HG03460 (cell line): ENCODE measurements at regions not wholly inside any gene's neighbourhood (a gene's known extent, or its start where the extent isn't known, plus 50 kb on each side); places are given as distances from the start of the nearest gene placed in this dataset.
"Not testable (repeated sequence)": the region's sequence is repeated elsewhere in the genome, so short reads cannot be mapped to it uniquely, and the experiment has no call there.

Experiments
- ATAC-seq: cut with Tn5 transposase; IDR thresholded peaks from one replicate; pipeline ENCODE4 v1.9.1; 2021; ENCODE audit not compliant: unreplicated experiment

DNA sequence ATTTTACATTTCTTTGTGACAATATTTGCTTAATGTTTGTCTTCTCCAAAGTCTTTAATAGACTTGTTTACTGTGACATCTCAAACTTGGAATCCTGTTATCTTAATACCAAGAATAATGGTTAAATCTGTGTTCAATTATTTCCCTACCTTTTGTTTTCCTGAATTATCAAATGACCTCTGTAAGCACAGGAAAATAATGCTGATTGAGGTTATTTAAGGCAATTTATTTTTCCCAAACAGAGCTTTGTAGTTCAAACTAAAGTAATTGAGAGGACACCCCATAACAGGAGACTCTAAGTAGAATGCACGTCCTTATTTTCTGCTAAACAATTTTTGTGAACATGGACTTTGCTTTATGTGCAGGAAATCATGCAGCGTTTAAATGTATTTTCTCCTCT lies 195.0 kb downstream of the BTBD3 start:
- no peak for ATAC-seq

DNA sequence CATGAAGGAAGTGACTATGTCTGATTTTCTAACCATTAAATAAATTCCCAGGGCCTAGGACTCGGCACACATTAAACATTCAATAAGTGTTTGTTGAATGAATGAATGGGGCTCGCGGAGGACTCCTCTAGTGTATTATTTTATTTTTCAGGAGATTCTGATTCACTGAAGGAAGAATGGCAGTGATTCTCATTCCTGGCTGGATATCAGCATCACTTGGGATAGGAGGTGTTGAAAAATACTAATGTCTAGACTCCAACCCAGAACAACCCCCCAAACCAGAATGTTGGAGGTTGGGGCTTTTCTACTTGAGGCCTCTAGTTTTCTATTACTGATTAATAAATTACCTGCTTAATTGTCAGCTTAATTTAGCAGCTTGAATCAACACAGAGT lies 195.4 kb downstream of the BTBD3 start:
- ATAC-seq: no peak

DNA sequence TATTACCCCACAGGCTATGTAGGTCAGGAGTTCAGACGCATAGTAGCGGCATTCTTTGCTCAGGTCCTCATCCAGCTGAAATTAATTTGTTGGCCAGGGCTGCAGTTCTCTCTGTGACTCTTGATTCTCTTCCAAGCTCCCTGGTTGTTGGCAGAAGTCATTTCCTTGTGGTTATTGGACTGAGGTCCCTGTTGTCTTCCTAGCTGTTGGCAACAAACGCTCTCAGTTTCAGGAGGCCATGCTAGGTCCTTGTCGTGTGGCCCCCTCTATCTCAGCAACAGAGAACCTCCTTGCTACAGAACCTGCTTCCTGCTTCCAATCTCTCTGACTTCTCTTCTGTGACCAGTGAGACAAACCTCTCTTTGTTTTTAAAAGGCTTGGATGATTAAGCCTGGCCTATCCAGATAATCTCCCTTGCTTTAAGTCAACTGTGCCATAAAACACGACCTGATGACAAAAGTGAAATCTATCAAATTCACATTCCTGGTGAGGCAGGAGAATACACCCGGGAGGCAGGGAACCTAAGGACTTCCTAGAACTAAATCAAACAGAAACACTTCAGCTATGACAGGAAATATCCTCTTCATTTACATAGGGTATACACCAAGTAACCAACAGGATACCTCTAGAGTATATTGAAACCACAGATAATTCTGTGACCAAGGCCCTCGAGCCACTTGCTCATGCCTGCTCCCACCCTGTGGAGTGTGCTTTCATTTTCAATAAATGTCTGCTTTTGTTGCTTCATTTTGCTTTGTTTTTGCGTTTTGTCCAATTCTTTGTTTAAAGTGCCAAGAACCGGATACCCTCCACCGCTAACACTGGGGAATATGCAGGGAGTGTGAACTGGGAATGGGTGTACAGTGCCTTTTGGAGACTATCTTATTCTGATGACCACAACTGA lies 196.0 kb downstream of the BTBD3 start:
- no peak for ATAC-seq

DNA sequence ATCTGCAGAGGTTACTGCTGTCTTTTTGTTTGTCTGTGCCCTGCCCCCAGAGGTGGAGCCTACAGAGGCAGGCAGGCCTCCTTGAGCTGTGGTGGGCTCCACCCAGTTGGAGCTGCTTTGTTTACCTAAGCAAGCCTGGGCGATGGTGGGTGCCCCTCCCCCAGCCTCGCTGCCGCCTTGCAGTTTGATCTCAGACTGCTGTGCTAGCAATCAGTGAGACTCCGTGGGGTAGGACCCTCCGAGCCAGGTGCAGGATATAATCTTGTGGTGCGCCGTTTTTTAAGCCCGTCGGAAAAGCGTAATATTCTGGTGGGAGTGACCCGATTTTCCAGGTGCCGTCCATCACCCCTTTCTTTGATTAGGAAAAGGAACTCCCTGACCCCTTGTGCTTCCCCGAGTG lies 211.4 kb downstream of the BTBD3 start:
- not testable (repeated sequence) for ATAC-seq

DNA sequence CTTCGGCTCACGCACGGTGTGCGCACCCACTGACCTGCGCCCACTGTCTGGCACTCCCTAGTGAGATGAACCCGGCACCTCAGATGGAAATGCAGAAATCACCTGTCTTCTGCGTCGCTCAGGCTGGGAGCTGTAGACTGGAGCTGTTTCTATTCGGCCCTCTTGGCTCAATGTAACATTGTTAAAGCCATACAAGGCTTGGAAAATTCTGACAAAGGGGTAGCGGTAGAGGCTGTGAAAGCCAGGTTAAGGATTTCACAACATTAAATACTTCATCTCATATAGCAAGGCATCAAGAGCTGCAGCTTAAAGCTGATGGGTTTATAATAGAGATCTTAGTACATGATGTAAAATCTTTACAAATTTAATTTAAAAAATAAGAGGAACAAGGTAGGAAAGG lies 211.8 kb downstream of the BTBD3 start:
- not testable (repeated sequence) for ATAC-seq

DNA sequence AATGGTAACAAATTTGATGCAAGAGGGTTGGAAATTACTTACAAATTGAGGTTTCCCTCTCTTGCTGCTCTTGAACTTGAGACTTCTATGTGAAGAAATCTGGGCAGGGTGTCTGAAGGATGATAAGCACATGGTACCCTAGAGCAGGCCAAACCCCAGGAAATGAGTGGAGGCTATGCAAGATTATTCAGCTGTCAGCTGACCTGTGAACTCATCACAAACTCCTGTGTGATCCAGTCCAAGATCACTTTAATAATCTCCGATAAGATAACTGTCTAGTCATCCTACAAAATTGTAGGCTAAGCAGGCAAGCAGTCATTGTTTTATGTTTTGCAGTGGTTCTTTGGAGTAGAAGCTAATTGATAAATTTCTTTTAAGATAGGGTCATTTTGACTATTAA lies 213.1 kb downstream of the BTBD3 start:
- no peak for ATAC-seq

DNA sequence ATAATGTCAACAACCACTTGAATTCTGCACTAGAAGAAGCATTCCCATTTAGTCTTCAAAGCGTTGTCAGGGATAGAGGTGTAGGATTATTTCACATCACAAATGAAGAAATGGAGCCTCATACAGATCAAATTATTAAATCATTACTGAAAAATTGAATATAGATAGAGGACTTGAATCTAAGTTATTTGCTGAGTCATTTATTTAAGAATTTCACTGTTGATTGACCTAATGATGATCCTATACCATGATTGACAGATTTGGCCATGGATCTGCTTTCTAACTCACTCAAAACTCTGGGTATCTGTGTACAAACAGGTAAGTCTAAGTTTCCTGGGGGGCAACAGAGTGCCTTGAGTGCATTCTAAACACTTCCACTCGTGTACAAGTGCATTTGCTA lies 215.9 kb downstream of the BTBD3 start:
- no peak for ATAC-seq

DNA sequence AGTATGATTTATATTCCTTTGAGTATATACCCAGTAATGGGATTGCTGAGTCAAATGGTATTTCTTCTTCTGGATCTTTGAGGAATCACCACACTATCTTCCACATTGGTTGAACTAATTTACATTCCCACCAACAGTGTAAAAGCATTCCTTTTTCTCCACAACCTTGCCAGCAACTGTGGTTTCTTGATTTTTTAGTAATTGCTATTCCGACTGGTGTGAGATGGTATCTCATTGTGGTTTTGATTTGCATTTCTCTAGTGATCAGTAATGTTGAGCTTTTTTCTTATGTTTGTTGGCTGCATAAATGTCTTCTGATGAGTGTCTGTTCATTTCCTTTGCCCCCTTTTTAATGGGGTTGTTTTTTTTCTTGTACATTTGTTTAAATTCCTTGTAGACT lies 228.3 kb downstream of the BTBD3 start:
- not testable (repeated sequence) for ATAC-seq

DNA sequence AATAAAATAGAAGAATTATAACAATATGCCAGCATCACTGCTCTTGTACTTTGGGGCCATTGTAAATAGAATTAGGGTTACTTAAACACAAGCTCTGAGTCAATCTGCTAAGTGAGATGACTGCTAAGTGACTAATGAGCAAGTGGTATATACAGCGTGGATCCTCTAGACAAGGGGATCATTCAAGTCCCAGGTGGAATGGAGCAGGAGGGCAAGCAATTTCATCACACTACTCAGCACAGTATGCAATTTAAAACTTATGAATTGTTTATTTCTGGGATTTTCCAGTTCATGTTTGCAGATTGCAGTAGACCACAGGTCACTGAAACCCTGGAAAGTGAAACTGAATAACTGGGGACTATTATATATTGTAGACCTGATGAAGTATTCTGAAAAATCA lies 235.3 kb downstream of the BTBD3 start:
- ATAC-seq: no peak

DNA sequence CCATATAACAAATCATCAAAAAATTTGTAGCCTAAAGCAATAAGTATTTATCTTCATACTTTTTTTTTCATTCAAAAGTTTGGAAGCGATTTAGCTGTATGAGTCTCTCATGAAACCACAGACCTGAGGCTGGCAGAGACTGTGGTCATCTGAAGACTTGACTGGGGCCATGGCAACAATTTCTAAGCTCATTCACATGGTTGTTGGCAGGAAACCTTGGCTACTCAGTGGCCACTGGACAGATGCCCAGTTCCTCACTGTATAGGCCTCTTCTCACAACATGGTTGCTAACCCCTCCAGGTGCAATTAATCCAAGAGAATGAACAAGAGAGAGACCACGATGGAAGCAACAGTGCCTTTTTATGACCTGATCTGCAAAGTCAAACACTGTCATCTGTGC lies 235.9 kb downstream of the BTBD3 start:
- no peak for ATAC-seq

DNA sequence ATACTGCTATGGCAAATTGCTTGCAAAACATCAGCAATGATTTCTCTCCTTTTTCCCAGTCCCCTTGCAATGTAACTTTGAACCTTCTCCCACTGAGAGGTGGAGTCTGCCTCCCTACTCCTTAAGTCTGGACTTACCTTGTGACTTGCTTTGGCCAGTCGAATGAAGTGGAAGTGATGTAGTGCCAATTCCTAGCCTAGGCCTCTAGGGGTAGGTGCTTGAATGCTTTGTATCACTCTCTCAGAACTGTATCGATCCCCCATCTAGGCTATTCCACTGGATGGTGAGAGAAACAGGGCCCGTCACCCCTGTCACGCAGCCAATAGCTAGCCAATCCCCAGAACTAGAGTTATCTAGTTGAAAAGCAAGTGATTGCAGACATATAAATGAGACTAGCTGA lies 238.6 kb downstream of the BTBD3 start:
- no peak for ATAC-seq

DNA sequence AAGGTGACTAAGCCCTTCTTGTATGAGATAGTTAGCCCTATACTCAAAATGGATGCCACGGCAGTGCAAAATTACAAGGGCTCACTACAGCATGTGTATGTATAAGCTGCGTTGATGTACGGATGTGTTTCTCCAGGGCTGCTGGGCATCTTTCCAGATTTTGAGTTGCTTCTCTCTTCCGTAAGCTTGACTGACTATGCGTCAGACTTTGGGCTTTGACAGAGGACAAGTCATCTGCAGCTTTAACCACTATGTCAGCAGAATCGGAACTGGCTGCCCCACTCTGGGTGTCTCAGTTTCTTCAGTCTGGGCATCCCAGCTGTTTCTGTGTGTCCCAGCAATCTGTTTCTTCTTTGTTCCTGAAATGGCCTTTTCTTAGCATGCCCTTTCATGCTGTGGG lies 241.6 kb downstream of the BTBD3 start:
- ATAC-seq: no peak

DNA sequence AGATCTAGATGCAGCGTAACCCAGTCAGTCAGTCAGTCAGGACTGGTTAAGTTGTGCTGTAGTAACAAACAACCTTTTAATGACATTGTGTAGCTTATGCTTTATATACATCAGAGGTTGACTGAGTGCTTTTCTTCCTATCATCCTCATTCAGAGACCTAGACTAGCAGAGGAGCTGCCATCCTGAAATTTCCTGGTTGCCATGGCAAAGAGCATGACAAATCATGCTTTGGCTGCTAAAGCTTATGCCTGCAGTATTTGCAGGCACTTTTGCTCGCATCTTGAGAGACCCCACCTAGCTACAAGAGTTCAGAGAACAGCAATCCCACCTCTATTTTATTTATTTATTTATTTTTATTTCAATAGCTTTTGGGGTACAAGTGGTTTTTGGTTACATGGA lies 244.0 kb downstream of the BTBD3 start:
- no peak for ATAC-seq

DNA sequence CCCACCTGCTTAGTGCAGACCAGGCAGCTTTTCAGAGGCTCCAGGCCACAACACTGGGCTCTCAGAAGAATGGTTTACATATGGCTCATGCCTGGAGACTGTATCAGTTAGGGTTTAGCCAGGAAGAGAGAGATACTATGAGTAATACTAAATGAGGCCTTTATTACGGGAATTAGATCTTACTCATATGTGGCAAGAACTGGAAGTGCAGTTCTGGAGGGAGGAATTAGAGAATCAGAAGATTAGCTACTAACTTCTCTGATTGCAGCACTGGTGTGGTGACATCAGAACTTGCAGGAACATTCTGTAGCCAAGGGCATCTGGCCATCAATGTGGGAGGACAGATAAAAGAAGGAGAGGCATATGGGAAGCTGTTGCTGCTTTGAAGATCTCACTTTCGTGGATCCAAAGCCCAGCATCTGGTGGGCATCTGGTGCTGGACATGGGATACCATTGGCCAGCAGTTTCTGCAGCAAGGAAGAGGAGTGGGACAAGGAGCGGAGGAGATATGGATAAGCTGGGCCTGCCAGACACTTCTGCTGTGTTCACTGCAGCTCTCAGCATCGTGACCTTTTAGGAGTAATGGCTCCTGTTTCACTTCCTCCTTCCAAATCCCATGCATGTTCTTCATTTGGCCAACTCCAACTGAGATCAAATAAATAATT lies 248.5 kb downstream of the BTBD3 start:
- ATAC-seq: no peak

DNA sequence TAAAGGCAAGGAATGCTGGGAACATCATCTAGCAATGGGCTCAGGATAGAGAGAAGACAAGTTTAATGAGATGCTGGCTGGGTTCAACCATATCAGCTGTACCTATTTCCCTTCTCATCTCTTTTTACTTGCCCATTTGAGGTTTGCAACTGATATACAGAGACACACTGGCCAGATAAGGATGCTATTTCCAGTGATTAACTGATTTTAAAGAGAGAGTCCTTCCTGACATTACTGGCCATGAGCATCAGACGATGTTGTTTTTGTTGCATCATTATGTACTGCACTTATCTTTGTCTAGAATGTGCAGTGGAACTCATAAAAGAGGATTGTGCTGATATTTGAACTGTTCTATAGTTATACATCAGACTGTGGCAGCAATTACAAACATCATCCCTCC lies 252.7 kb downstream of the BTBD3 start:
- no peak for ATAC-seq

DNA sequence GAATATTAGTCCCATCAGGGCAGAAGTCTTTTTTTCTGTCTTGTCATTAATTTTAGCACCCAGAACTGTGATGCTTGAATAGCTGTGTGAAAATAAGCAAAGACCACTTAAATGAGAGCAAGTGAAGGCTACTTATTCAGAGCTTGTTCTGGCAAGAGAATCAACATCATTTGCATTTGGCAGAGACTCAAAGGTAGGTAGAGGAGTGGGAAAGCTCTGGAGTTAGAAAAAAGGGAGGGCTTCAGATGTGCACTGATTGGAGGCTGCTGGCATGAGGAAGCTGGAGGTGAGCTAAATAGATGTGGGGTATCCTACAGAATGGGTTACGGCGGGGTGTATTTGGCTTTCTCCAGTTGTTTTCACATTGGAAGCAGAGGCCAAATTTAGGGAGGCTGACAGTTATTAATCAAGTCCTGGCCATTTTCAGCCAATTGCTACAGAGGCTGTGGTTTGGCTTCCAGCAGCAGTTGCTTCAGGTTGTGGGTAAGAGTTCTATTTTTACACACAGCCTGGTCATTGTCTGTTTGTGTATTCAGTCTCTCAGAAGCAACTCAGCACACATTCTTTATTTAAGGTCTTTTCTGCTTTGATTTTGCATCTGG lies 254.3 kb downstream of the BTBD3 start:
- ATAC-seq: no peak

DNA sequence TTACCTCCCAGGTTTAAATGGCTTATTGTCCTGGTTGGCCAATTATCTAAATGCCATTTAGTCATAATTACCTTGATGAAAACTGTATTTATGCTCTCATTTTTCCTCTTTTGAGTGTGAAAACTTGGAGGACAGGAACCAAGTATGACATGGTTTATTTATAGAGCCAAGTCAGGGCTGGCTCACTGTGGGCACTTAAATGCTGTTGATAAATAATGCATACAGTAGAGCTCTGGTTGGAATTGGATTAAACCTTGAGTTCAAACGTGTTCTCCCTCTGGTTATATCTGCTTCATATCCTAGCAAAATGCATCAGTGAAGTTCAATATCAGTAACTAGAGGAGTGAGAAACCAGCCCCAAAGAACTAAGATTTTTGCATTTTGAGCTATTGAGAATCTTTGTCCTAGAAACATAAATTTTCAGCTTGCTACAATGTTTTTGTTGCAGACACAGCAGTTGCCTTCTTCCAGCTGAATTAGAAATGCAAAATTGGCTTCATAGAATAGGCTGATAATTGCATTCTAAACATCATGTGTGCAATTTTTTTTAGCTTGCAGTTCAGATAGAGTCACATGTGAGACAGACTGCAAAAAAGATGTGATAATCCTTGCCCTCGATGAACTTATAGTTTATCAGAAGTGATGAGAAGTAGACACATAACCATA lies 255.8 kb downstream of the BTBD3 start:
- no peak for ATAC-seq

DNA sequence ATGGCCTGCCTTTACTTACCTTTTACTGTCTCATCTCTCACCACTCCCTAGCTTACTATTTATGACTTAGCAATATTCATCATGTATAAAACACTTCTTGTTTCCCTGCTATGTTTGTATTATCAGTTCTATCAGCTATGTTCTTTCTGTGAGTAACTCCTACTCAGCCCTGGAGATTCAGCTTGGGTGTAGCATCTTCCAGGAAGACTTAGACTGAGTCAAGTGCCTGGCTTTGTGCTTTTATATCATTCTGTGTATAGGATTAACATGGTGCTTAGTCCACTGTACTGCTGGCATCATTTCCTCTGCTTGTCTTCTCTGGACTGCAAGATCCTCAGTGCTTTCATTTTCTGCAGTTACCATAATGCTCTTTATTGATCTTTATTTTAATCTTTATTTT lies 257.8 kb downstream of the BTBD3 start:
- no peak for ATAC-seq

DNA sequence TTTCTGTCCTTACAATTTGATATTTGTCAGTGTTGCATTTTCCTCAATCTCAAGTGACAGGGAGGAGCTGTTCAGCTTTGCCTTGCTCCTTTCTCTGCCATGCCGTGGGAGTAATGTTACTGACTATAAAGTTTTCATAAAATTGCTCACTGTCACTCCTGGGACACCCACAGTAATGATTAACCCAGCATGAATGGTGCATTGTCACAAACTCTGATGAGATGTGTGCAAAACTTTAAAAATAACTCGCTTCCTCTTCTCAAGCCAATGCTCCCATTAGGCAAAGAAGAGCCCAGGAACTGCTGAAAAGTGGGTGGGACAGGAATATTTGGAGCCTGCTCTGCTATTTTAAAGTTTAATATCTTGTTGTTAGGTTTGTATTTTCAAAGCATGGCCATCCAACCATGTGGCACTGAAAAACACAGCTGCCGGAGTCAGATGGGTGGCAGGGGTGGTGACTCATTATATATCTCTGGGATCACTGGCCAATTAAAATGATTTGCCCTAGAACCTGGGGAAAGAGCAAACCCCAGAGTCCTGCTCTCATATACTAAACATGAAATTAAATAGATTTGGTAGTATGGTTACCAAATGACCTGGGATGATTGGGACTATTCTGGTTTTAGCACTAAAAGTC lies 260.1 kb downstream of the BTBD3 start:
- ATAC-seq: no peak

DNA sequence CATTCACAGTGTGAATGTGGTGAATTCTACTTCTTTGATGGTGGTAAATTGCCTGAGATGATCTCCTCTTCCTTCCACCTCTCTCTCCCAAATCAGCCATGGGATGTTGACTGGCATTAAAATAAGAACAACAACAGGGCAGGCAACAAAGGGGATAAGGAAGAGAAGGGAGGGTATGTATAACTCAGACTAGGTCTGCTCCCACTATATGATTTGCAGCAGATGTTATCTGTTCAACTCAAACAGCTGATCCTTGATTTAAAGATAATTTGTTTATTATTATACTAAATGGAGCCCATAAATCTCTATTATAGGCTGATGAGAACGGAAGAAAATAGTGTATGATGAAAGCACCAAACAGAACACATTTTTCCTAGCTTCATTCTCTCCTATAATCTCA lies 262.0 kb downstream of the BTBD3 start:
- ATAC-seq: no peak

DNA sequence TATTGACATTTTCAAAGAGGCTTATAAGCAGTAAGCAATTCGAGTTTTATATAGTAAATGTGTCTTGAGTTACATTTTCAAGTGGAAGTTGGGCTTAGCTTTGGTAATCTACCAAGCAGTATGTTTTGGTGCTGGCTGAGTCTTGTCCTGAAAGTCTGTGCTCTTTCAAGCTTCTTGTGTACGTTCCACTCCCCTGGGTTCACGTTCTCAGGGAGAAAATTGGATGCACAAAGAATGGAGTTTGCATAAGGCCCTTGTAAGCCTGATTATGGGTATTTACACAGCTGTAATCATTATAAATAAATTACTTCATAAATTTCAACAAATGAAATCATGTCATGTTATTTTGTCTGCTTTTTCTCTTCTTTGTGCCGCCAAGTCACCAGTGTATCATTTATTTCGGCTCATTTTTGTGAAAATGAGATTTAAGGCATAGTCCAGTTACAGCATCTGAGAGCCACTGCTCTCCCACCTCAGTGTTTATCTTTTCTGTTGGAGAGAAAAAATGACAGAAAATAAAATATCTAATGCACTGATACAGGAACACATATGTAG lies 262.5 kb downstream of the BTBD3 start:
- ATAC-seq: no peak
